ENCODE measurements at regions not wholly inside any gene's neighbourhood (a gene's known extent, or its start where the extent isn't known, plus 50 kb on each side); places are given as distances from the start of the nearest gene placed in this dataset.

GRCh38 chr17:63249256-63250004 is 196.7 kb downstream of the CYB561 start:
- 44% methylated on average over 4 of the region's 4 CpGs for WGBS
- intact Hi-C loops (cut with DNase I), result no loop called here
- no peak overlapping the region for H3K27ac ChIP-seq (replicated peaks in 1 of 4)
- no peak for TF ChIP-seq EP300 (IDR thresholded peaks at IDR 0.05)
- TF ChIP-seq POLR2AphosphoS5 (IDR thresholded peaks at IDR 0.05), result no peak
- no peak for TF ChIP-seq CTCF (IDR thresholded peaks at IDR 0.05)
- TF ChIP-seq POLR2A (IDR thresholded peaks at IDR 0.05; ENCODE audit: low read depth), result no peak
- peaks cover 0 to 2% (median 0%) of the 10 kb centered on the region in 4 donors for H3K9me3 ChIP-seq
- peaks cover 0 to 11% (median 8%) of the 10 kb centered on the region in 4 donors for H3K4me1 ChIP-seq
- H3K36me3 ChIP-seq, result no peaks in the 10 kb centered on the region
- H3K27me3 ChIP-seq, result no peaks in the 10 kb centered on the region
- no peak overlapping the region for H3K4me3 ChIP-seq
- no peak for DNase-seq (ENCODE audit: extremely low spot score)

GRCh38 chr17:63250830-63251229 is 195.3 kb downstream of the CYB561 start:
- DNase-seq (ENCODE audit: extremely low spot score), result no peak
- TF ChIP-seq POLR2AphosphoS5 (IDR thresholded peaks at IDR 0.05), result no peak
- no peak for TF ChIP-seq POLR2A (IDR thresholded peaks at IDR 0.05; ENCODE audit: low read depth)
- no peak for TF ChIP-seq CTCF (IDR thresholded peaks at IDR 0.05)
- TF ChIP-seq EP300 (IDR thresholded peaks at IDR 0.05), result no peak
- intact Hi-C loops (cut with DNase I), result no loop called here
- no peaks in the 10 kb centered on the region for H3K36me3 ChIP-seq
- H3K27ac ChIP-seq (replicated peaks in 1 of 4), result no peak overlapping the region
- no peaks in the 10 kb centered on the region for H3K9me3 ChIP-seq
- H3K4me1 ChIP-seq, result peaks cover 0 to 11% (median 8%) of the 10 kb centered on the region in 4 donors
- H3K27me3 ChIP-seq, result no peaks in the 10 kb centered on the region
- no peak overlapping the region for H3K4me3 ChIP-seq
- WGBS, result 60% methylated on average over 3 of the region's 3 CpGs

- 100% methylated on average over 2 of the region's 3 CpGs for WGBS
- no peak overlapping the region for H3K4me3 ChIP-seq
- no peak overlapping the region for H3K27ac ChIP-seq (replicated peaks in 1 of 4)
- TF ChIP-seq CTCF (IDR thresholded peaks at IDR 0.05) (no peak), POLR2A (IDR thresholded peaks at IDR 0.05; ENCODE audit: low read depth) (no peak), EP300 (IDR thresholded peaks at IDR 0.05) (no peak), POLR2AphosphoS5 (IDR thresholded peaks at IDR 0.05) (no peak)
- H3K36me3 ChIP-seq, result no peaks in the 10 kb centered on the region
- no peaks in the 10 kb centered on the region for H3K9me3 ChIP-seq
- no peak for DNase-seq (ENCODE audit: extremely low spot score)
- peaks cover 0 to 5% (median 0%) of the 10 kb centered on the region in 4 donors for H3K4me1 ChIP-seq
- H3K27me3 ChIP-seq, result no peaks in the 10 kb centered on the region
- intact Hi-C loops (cut with DNase I), result no loop called here
Observed at GRCh38 chr17:63258785-63259184, 187.3 kb downstream of the CYB561 start.

- no peak for DNase-seq (ENCODE audit: extremely low spot score)
- intact Hi-C loops (cut with DNase I), result no loop called here
Observed at GRCh38 chr17:63262751-63263476, 183.2 kb downstream of the CYB561 start.

GRCh38 chr17:63265526-63265925 is 180.6 kb downstream of the CYB561 start:
- TF ChIP-seq POLR2A (IDR thresholded peaks at IDR 0.05; ENCODE audit: low read depth) (no peak), CTCF (IDR thresholded peaks at IDR 0.05) (no peak), EP300 (IDR thresholded peaks at IDR 0.05) (no peak), POLR2AphosphoS5 (IDR thresholded peaks at IDR 0.05) (no peak)
- Histone ChIP-seq H3K4me3 (no peak overlapping the region), H3K36me3 (peaks cover 0 to 5% (median 3%) of the 10 kb centered on the region in 4 donors), H3K9me3 (no peaks in the 10 kb centered on the region), H3K27me3 (no peaks in the 10 kb centered on the region), H3K27ac (replicated peaks in 1 of 4) (no peak overlapping the region), H3K4me1 (no peaks in the 10 kb centered on the region)
- DNase-seq (ENCODE audit: extremely low spot score), result no peak
- intact Hi-C loops (cut with DNase I), result no loop called here

More at GRCh38 chr17:63262751-63263476, 183.2 kb downstream of the CYB561 start:
- Histone ChIP-seq H3K4me1 (peaks cover 0 to 5% (median 0%) of the 10 kb centered on the region in 4 donors), H3K9me3 (no peaks in the 10 kb centered on the region), H3K4me3 (no peak overlapping the region), H3K36me3 (peaks cover 0 to 3% (median 0%) of the 10 kb centered on the region in 4 donors), H3K27ac (replicated peaks in 1 of 4) (no peak overlapping the region), H3K27me3 (no peaks in the 10 kb centered on the region)
- no peak for TF ChIP-seq POLR2A (IDR thresholded peaks at IDR 0.05; ENCODE audit: low read depth)
- WGBS, result 84% methylated on average over 5 of the region's 5 CpGs
